IMR-90 (cell line): ENCODE measurements at regions not wholly inside any gene's neighbourhood (a gene's known extent, or its start where the extent isn't known, plus 50 kb on each side); places are given as distances from the start of the nearest gene placed in this dataset.

Source experiments
- ATAC-seq: fragments of 200-7000 bp; cut with Tn5 transposase; 2 replicates; pipeline ENCODE4 v1.9.1; 2020; ENCODE audit warnings: low read depth, mild to moderate bottlenecking, moderate library complexity
- BruUV-seq: library from RNA; stranded (reverse); fragments of 400-500 nt; replicated peaks from 2 replicates; lab custom pipeline; 2021; lab: Mats Ljungman, UMichigan
- CTCF ChIA-PET: fragments of 300-600 bp; formaldehyde crosslinking; extraction: SDS; loops from one replicate; lab custom pipeline; 2021; ENCODE audit warnings: antibody characterized with exemption; lab: Yijun Ruan, JAX
- POLR2A ChIA-PET: fragments of 300-600 bp; sonication (Branson Sonifier 250); formaldehyde crosslinking; loops from one replicate; lab custom pipeline; 2022; ENCODE audit warnings: antibody characterized with exemption; ENCODE audit not compliant: unreplicated experiment; lab: Charles Lee
- DNase-seq: peaks from one replicate; pipeline ENCODE4 v3.0.0; 2013
- H2AFZ ChIP-seq: replicated peaks from 2 replicates; pipeline ENCODE3; 2013; ENCODE audit warnings: low read length, mild to moderate bottlenecking; ENCODE audit not compliant: poor library complexity
- H2AK5ac ChIP-seq: 2 replicates; pipeline ENCODE4 v1.6.1; 2013; ENCODE audit warnings: low read depth, low read length, inconsistent platforms
- H2AK9ac ChIP-seq: replicated peaks from 2 replicates; pipeline ENCODE3; 2013; ENCODE audit warnings: mild to moderate bottlenecking, low read depth, low read length, moderate library complexity; ENCODE audit not compliant: poor library complexity
- H2BK120ac ChIP-seq: 2 replicates; pipeline ENCODE4 v1.6.1; 2013; ENCODE audit warnings: low read depth, low read length, inconsistent platforms
- H2BK15ac ChIP-seq: 3 replicates; pipeline ENCODE4 v1.6.1; 2013; ENCODE audit warnings: low read depth, low read length, inconsistent platforms
- H2BK20ac ChIP-seq: 2 replicates; pipeline ENCODE4 v1.6.1; 2013; ENCODE audit warnings: low read depth, mild to moderate bottlenecking, inconsistent platforms, low read length, moderate library complexity
- H2BK5ac ChIP-seq: 2 replicates; pipeline ENCODE4 v1.6.1; 2013; ENCODE audit warnings: mild to moderate bottlenecking, low read depth, low read length, inconsistent platforms; ENCODE audit not compliant: poor library complexity, severe bottlenecking
- H3K14ac ChIP-seq: replicated peaks from 2 replicates; pipeline ENCODE4 v1.6.1; 2013; ENCODE audit warnings: low read depth, low read length, inconsistent platforms
- H3K18ac ChIP-seq: 2 replicates; pipeline ENCODE4 v1.6.1; 2013; ENCODE audit warnings: low read depth, low read length, control low read depth
- H3K23ac ChIP-seq: 2 replicates; pipeline ENCODE4 v1.6.1; 2013; ENCODE audit warnings: low read depth, low read length, inconsistent platforms
- H3K27ac ChIP-seq: 2 replicates; pipeline ENCODE4 v1.5.1; 2013; ENCODE audit warnings: mild to moderate bottlenecking, control low read depth, low read length; ENCODE audit not compliant: insufficient read depth
- H3K27me3 ChIP-seq: 2 replicates; pipeline ENCODE4 v1.6.1; 2013; ENCODE audit warnings: low read length; ENCODE audit not compliant: control insufficient read depth, insufficient read depth
- H3K36me3 ChIP-seq: 2 replicates; pipeline ENCODE4 v1.6.1; 2013; ENCODE audit warnings: low read length, mixed read lengths; ENCODE audit not compliant: control insufficient read depth, insufficient read depth
- H3K4ac ChIP-seq: 2 replicates; pipeline ENCODE4 v1.6.1; 2013; ENCODE audit warnings: low read depth, low read length, inconsistent platforms
- H3K4me1 ChIP-seq: 2 replicates; pipeline ENCODE4 v1.6.1; 2013; ENCODE audit warnings: low read length, mixed read lengths; ENCODE audit not compliant: control insufficient read depth, insufficient read depth
- H3K4me2 ChIP-seq: 2 replicates; pipeline ENCODE4 v1.6.1; 2013; ENCODE audit warnings: low read depth, mild to moderate bottlenecking, control low read depth, low read length, moderate library complexity
- H3K4me3 ChIP-seq: 2 replicates; pipeline ENCODE4 v1.5.1; 2013; ENCODE audit warnings: low read depth, mild to moderate bottlenecking, control low read depth, low read length, moderate library complexity; ENCODE audit not compliant: insufficient read depth
- H3K56ac ChIP-seq: 2 replicates; pipeline ENCODE4 v1.6.1; 2013; ENCODE audit warnings: low read length, inconsistent platforms; ENCODE audit not compliant: insufficient read depth; ENCODE audit errors: extremely low read depth
- H3K79me1 ChIP-seq, 2 experiments: 2 replicates each; pipeline ENCODE4 v1.6.1; 2013; ENCODE audit warnings: low read length in 2 of 2, inconsistent platforms in 1 of 2, low read depth in 1 of 2
- H3K9ac ChIP-seq: 2 replicates; pipeline ENCODE4 v1.6.1; 2013; ENCODE audit warnings: low read depth, low read length, control low read depth
- H3K9me1 ChIP-seq: 2 replicates; pipeline ENCODE4 v1.6.1; 2013; ENCODE audit warnings: low read length, inconsistent platforms; ENCODE audit not compliant: insufficient read depth
- H3K9me3 ChIP-seq: 2 replicates; pipeline ENCODE4 v1.6.1; 2013; ENCODE audit warnings: low read length; ENCODE audit not compliant: control insufficient read depth, insufficient read depth
- H4K20me1 ChIP-seq: 2 replicates; pipeline ENCODE4 v1.6.1; 2013; ENCODE audit warnings: low read length, inconsistent platforms; ENCODE audit not compliant: insufficient read depth
- H4K5ac ChIP-seq: 2 replicates; pipeline ENCODE4 v1.6.1; 2013; ENCODE audit warnings: mild to moderate bottlenecking, low read depth, low read length, control low read depth
- H4K8ac ChIP-seq, 2 experiments: 2 replicates each; pipeline ENCODE4 v1.6.1; 2013; ENCODE audit warnings: low read depth in 2 of 2, low read length in 2 of 2, control low read depth in 1 of 2, inconsistent platforms in 1 of 2
- H4K91ac ChIP-seq: 2 replicates; pipeline ENCODE4 v1.6.1; 2013; ENCODE audit warnings: low read depth, low read length, inconsistent platforms; ENCODE audit not compliant: insufficient read depth
- BHLHE40 ChIP-seq: fragments of 150-350 bp; IDR thresholded peaks from 2 replicates; pipeline ENCODE4 v1.6.1; 2016; ENCODE audit warnings: mild to moderate bottlenecking, low read depth, low read length
- CHD1 ChIP-seq: IDR thresholded peaks from 2 replicates; pipeline ENCODE4 v1.6.1; 2012; ENCODE audit warnings: low read depth, low read length, improper control_type of control experiment
- RAD21 ChIP-seq: IDR thresholded peaks from 2 replicates; pipeline ENCODE4 v1.6.1; 2012; ENCODE audit warnings: low read length, improper control_type of control experiment
- dilution Hi-C: fragments of 300-500 bp; cut with HindIII; formaldehyde crosslinking; loops from one replicate; pipeline ENCODE4 v1.14.3; 2018; ENCODE audit warnings: low sequenced_read_pairs; ENCODE audit not compliant: unreplicated experiment
- in situ Hi-C: fragments of 300-500 bp; cut with MboI; formaldehyde crosslinking; loops from 3 replicates; pipeline ENCODE4 v1.14.3; 2019; ENCODE audit warnings: low sequenced_read_pairs, inconsistent platforms, mixed read lengths
- intact Hi-C: fragments of 100-400 bp; cut with micrococcal nuclease; formaldehyde crosslinking; loops from 2 replicates; pipeline ENCODE4 v1.10.0; 2022
- TF ChIP-seq, protein P1 (sequence below): conservative IDR thresholded peaks from 2 replicates; pipeline ENCODE4 v1.5.1; 2012; ENCODE audit warnings: mild to moderate bottlenecking, low read depth, low read length, improper control_type of control experiment

DNA sequence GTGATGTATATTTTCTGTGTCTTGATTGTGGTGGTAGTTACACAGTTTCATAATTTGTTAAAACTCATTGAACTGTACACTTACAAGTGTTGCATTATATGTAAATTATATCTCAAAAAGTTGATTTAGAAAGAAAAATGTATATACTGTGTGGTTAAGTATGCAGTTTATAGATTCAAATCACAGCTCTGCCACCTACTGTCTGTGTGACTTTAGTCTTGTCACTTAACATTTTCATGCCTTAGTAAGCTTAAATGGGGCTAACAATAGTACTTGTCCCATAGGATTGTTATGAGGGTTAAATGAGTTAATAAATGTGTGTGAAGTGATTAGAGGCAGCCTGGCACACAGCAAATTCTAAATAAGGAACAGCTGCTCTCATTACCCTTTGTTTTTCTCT lies 120.9 kb upstream of the P2RY1 start:
- H4K5ac ChIP-seq = no peak overlapping the region
- no peaks in the 10 kb centered on the region for H3K4me1 ChIP-seq
- H3K56ac ChIP-seq = no peak overlapping the region
- no peak overlapping the region for H4K8ac ChIP-seq
- no peak overlapping the region for H2BK120ac ChIP-seq
- H2BK15ac ChIP-seq = no peak overlapping the region
- H3K9me1 ChIP-seq = no peaks in the 10 kb centered on the region
- H4K91ac ChIP-seq = no peak overlapping the region
- dilution Hi-C loops (no loop called here), in situ Hi-C loops (no loop called here), intact Hi-C loops (no loop called here)
- no peak overlapping the region for H2AK5ac ChIP-seq
- H2BK20ac ChIP-seq = no peak overlapping the region
- H3K14ac ChIP-seq = no peak overlapping the region
- CTCF ChIA-PET = no interaction called here
- H2AK9ac ChIP-seq = no peak overlapping the region
- POLR2A ChIA-PET = no interaction called here
- BruUV-seq = no TSS peak
- H3K9me3 ChIP-seq = no peaks in the 10 kb centered on the region
- H4K20me1 ChIP-seq = no peaks in the 10 kb centered on the region
- H3K18ac ChIP-seq = no peak overlapping the region
- no peak overlapping the region for H3K27ac ChIP-seq
- H3K27me3 ChIP-seq = no peaks in the 10 kb centered on the region
- H3K4me3 ChIP-seq = no peak overlapping the region
- no peak for ATAC-seq
- H3K23ac ChIP-seq = no peak overlapping the region
- H3K4ac ChIP-seq = no peak overlapping the region
- TF ChIP-seq BHLHE40 (no peak), RAD21 (no peak), CHD1 (no peak)
- TF ChIP-seq, protein P1, sequence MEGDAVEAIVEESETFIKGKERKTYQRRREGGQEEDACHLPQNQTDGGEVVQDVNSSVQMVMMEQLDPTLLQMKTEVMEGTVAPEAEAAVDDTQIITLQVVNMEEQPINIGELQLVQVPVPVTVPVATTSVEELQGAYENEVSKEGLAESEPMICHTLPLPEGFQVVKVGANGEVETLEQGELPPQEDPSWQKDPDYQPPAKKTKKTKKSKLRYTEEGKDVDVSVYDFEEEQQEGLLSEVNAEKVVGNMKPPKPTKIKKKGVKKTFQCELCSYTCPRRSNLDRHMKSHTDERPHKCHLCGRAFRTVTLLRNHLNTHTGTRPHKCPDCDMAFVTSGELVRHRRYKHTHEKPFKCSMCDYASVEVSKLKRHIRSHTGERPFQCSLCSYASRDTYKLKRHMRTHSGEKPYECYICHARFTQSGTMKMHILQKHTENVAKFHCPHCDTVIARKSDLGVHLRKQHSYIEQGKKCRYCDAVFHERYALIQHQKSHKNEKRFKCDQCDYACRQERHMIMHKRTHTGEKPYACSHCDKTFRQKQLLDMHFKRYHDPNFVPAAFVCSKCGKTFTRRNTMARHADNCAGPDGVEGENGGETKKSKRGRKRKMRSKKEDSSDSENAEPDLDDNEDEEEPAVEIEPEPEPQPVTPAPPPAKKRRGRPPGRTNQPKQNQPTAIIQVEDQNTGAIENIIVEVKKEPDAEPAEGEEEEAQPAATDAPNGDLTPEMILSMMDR = no peak
- no peaks in the 10 kb centered on the region for H3K36me3 ChIP-seq
- H3K9ac ChIP-seq = no peak overlapping the region
- no peaks in the 10 kb centered on the region for H3K79me1 ChIP-seq
- no peak overlapping the region for H2AFZ ChIP-seq
- H3K4me2 ChIP-seq = no peak overlapping the region
- no peak for DNase-seq
- no peak overlapping the region for H2BK5ac ChIP-seq
